ENCODE measurements at regions not wholly inside any gene's neighbourhood (a gene's known extent, or its start where the extent isn't known, plus 50 kb on each side); places are given as distances from the start of the nearest gene placed in this dataset.

DNA sequence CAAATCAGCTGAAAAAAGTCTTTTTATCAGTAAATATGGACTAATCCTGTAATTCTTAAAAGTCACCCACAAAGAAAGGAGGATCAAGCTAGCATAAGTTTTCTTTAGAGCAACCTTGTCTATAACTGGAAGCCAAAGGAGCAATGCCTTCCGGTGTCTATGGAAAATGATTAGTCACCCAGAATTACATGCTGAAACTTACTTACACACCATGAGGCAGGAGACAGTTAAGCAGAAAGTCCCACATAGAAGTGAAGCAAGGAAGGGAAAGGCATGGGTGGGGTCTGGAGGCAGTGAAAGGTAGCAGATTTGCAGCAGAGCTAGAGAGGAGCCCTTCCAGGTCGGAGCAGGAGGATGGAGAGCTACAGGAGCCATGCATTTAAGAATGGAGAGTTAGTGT is 153.7 kb upstream of the RIPOR2 start:
- Histone ChIP-seq H3K36me3 (replicated peaks; ENCODE audit: insufficient read depth, low read depth) (no peaks in the 10 kb centered on the region), H3K27me3 (no peaks in the 10 kb centered on the region), H3K4me1 (ENCODE audit: insufficient read depth) (no peaks in the 10 kb centered on the region), H3K9me2 (replicated peaks; ENCODE audit: insufficient read depth) (no peaks in the 10 kb centered on the region), H3K27ac (no peak overlapping the region), H3K4me2 (no peak overlapping the region), H3K4me3 (no peak overlapping the region), H3K9me3 (ENCODE audit: low read depth) (peaks cover 4% of the 10 kb centered on the region), H2AFZ (no peak overlapping the region), H3K79me2 (no peaks in the 10 kb centered on the region), H4K20me1 (ENCODE audit: insufficient read depth, poor library complexity, severe bottlenecking) (no peaks in the 10 kb centered on the region)
- 63% methylated on average over 2 of the region's 2 CpGs for WGBS (ENCODE audit: low lambda C conversion rate, missing lambda C conversion rate)
- DNase-seq (ENCODE audit: low spot score) = no peak
- no peak for TF ChIP-seq EZH2phosphoT487 (IDR thresholded peaks at IDR 0.05; ENCODE audit: low read depth, severe bottlenecking, unreplicated experiment)

DNA sequence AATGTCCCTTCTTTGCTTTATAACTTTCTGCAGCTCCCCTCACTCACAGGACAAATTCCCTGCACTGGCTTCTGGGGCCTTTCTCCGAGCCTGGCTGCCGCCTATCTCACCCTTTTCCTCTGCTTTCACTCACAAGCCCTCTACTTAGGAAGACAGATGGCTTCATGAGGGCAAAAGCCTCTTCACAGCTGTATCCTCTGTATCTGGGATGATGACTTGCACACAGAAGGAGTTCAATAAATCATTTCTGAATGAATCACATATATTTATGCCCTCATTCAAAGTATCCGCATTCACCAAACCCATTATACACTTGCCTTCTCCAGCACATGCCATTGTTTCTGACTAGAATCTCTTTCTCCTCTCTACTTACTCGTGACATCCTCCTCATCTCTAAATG is 159.0 kb upstream of the RIPOR2 start:
- no peak for DNase-seq (ENCODE audit: low spot score)
- no peaks in the 10 kb centered on the region for H3K36me3 ChIP-seq (replicated peaks; ENCODE audit: insufficient read depth, low read depth)
- no peaks in the 10 kb centered on the region for H3K9me2 ChIP-seq (replicated peaks; ENCODE audit: insufficient read depth)
- H2AFZ ChIP-seq = no peak overlapping the region
- H3K4me3 ChIP-seq = no peak overlapping the region
- H3K4me2 ChIP-seq = no peak overlapping the region
- H3K27me3 ChIP-seq = no peaks in the 10 kb centered on the region
- no peaks in the 10 kb centered on the region for H3K4me1 ChIP-seq (ENCODE audit: insufficient read depth)
- no peak for TF ChIP-seq EZH2 (IDR thresholded peaks at IDR 0.05; ENCODE audit: borderline replicate concordance)
- no peak for TF ChIP-seq EZH2phosphoT487 (IDR thresholded peaks at IDR 0.05; ENCODE audit: low read depth, severe bottlenecking, unreplicated experiment)
- TF ChIP-seq, protein P1, sequence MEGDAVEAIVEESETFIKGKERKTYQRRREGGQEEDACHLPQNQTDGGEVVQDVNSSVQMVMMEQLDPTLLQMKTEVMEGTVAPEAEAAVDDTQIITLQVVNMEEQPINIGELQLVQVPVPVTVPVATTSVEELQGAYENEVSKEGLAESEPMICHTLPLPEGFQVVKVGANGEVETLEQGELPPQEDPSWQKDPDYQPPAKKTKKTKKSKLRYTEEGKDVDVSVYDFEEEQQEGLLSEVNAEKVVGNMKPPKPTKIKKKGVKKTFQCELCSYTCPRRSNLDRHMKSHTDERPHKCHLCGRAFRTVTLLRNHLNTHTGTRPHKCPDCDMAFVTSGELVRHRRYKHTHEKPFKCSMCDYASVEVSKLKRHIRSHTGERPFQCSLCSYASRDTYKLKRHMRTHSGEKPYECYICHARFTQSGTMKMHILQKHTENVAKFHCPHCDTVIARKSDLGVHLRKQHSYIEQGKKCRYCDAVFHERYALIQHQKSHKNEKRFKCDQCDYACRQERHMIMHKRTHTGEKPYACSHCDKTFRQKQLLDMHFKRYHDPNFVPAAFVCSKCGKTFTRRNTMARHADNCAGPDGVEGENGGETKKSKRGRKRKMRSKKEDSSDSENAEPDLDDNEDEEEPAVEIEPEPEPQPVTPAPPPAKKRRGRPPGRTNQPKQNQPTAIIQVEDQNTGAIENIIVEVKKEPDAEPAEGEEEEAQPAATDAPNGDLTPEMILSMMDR (IDR thresholded peaks at IDR 0.05; ENCODE audit: poor library complexity) = no peak
- 76% methylated on average over 4 of the region's 4 CpGs for WGBS (ENCODE audit: low lambda C conversion rate, missing lambda C conversion rate)
- H3K27ac ChIP-seq = no peak overlapping the region
- H3K79me2 ChIP-seq = no peaks in the 10 kb centered on the region
- H3K9me3 ChIP-seq (ENCODE audit: low read depth) = no peaks in the 10 kb centered on the region
- H4K20me1 ChIP-seq (ENCODE audit: insufficient read depth, poor library complexity, severe bottlenecking) = no peaks in the 10 kb centered on the region

DNA sequence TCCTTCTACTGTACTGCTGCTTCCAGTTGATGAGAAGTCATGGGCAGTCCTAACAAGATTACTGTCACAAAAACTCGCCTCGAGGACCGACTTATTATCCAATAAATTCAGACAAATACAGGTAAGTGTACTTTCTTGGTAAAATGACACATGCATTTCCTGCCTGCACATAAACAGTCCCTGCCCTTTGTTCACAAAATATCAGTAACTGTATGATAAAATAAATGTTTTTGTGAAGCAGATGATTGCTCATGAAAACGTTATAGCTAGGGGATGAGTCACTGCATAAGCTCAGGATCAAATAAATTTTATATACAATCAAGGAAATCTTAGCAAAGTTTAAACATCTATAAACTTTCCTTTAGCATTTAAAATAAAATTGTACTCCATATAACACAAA is 164.5 kb upstream of the RIPOR2 start:
- DNase-seq (ENCODE audit: low spot score) = no peak
- no peaks in the 10 kb centered on the region for H3K9me2 ChIP-seq (replicated peaks; ENCODE audit: insufficient read depth)
- H3K36me3 ChIP-seq (replicated peaks; ENCODE audit: insufficient read depth, low read depth) = no peaks in the 10 kb centered on the region
- 69% methylated on average over 4 of the region's 4 CpGs for WGBS (ENCODE audit: low lambda C conversion rate, missing lambda C conversion rate)
- no peak for TF ChIP-seq EZH2phosphoT487 (IDR thresholded peaks at IDR 0.05; ENCODE audit: low read depth, severe bottlenecking, unreplicated experiment)
- TF ChIP-seq EZH2 (IDR thresholded peaks at IDR 0.05; ENCODE audit: borderline replicate concordance) = no peak
- TF ChIP-seq, protein P1 (IDR thresholded peaks at IDR 0.05; ENCODE audit: poor library complexity) = no peak
- no peak overlapping the region for H3K4me2 ChIP-seq
- no peaks in the 10 kb centered on the region for H3K9me3 ChIP-seq (ENCODE audit: low read depth)
- H3K27me3 ChIP-seq = no peaks in the 10 kb centered on the region
- H3K4me3 ChIP-seq = no peak overlapping the region
- no peaks in the 10 kb centered on the region for H4K20me1 ChIP-seq (ENCODE audit: insufficient read depth, poor library complexity, severe bottlenecking)
- H3K79me2 ChIP-seq = no peaks in the 10 kb centered on the region
- no peak overlapping the region for H3K27ac ChIP-seq
- no peak overlapping the region for H2AFZ ChIP-seq
- no peaks in the 10 kb centered on the region for H3K4me1 ChIP-seq (ENCODE audit: insufficient read depth)

DNA sequence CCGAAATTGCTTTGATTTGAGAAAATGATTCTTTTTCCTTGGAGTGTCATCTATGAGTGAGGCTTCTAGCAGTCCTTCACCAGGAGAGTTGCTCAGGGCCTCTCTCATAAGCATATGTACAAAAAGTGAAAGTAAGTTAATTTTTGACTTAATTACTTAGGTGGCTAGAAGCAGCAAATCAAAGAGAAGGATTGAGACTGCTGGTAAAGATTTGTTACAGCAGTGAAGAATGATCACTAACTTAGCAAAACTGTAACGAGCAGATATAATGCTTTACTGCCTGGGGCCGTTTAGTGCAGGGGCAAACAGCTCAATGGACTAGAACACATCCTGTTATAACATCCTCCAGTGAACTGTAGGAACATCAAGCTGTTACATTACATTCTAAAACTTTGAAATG is 167.8 kb upstream of the RIPOR2 start:
- DNase-seq (ENCODE audit: low spot score) = no peak
- H3K4me1 ChIP-seq (ENCODE audit: insufficient read depth) = no peaks in the 10 kb centered on the region
- no peaks in the 10 kb centered on the region for H3K9me2 ChIP-seq (replicated peaks; ENCODE audit: insufficient read depth)
- no peaks in the 10 kb centered on the region for H4K20me1 ChIP-seq (ENCODE audit: insufficient read depth, poor library complexity, severe bottlenecking)
- H3K79me2 ChIP-seq = no peaks in the 10 kb centered on the region
- no peak overlapping the region for H3K4me2 ChIP-seq
- H3K27me3 ChIP-seq = no peaks in the 10 kb centered on the region
- WGBS (ENCODE audit: low lambda C conversion rate, missing lambda C conversion rate) = 68% methylated on average over 3 of the region's 3 CpGs
- no peak overlapping the region for H3K4me3 ChIP-seq
- no peak overlapping the region for H2AFZ ChIP-seq
- no peaks in the 10 kb centered on the region for H3K36me3 ChIP-seq (replicated peaks; ENCODE audit: insufficient read depth, low read depth)
- no peaks in the 10 kb centered on the region for H3K9me3 ChIP-seq (ENCODE audit: low read depth)
- H3K27ac ChIP-seq = no peak overlapping the region
- no peak for TF ChIP-seq EZH2 (IDR thresholded peaks at IDR 0.05; ENCODE audit: borderline replicate concordance)
- TF ChIP-seq EZH2phosphoT487 (IDR thresholded peaks at IDR 0.05; ENCODE audit: low read depth, severe bottlenecking, unreplicated experiment) = no peak
- TF ChIP-seq, protein P1 (IDR thresholded peaks at IDR 0.05; ENCODE audit: poor library complexity) = no peak

Data from hepatocyte (in vitro differentiated cells).